Fibroblast of the aortic adventitia (primary cell): ENCODE measurements at regions not wholly inside any gene's neighbourhood (a gene's known extent, or its start where the extent isn't known, plus 50 kb on each side); places are given as distances from the start of the nearest gene placed in this dataset.

Experiments
- DNase-seq: peaks from one replicate; pipeline ENCODE4 v3.0.0-alpha.2; 2010; ENCODE audit warnings: low read depth
- H3K4me3 ChIP-seq: 2 replicates; pipeline ENCODE4 v1.5.1; 2011; ENCODE audit warnings: low read depth, mild to moderate bottlenecking, control low read depth, low read length, moderate library complexity
- TF ChIP-seq, protein P1 (sequence below): IDR thresholded peaks from 2 replicates; pipeline ENCODE4 v1.5.1; 2011; ENCODE audit warnings: mild to moderate bottlenecking, low read length, control low read depth, inconsistent platforms; ENCODE audit not compliant: insufficient read depth

DNA sequence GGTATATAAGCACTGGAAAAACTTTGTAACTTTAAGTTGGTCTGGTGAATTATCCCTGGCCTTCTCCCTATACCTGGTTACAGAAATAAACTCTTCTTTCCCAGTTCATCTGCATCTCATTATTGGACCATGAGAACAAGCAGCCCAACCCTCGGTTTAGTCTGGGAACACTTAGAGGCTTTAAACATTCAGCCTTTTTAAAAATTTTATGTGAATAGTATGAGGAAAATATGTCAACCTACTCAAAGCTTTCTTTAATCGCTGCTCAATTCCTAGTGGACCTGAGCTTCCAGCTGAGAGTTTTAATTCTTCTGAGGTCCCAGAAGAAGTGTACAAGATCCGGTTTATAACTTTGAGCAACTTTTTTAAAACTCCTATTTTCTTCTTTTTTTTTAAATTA is 358.6 kb upstream of the NOCT start:
- TF ChIP-seq, protein P1, sequence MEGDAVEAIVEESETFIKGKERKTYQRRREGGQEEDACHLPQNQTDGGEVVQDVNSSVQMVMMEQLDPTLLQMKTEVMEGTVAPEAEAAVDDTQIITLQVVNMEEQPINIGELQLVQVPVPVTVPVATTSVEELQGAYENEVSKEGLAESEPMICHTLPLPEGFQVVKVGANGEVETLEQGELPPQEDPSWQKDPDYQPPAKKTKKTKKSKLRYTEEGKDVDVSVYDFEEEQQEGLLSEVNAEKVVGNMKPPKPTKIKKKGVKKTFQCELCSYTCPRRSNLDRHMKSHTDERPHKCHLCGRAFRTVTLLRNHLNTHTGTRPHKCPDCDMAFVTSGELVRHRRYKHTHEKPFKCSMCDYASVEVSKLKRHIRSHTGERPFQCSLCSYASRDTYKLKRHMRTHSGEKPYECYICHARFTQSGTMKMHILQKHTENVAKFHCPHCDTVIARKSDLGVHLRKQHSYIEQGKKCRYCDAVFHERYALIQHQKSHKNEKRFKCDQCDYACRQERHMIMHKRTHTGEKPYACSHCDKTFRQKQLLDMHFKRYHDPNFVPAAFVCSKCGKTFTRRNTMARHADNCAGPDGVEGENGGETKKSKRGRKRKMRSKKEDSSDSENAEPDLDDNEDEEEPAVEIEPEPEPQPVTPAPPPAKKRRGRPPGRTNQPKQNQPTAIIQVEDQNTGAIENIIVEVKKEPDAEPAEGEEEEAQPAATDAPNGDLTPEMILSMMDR, result no peak
- H3K4me3 ChIP-seq, result no peak overlapping the region

GRCh38 chr4:138655985-138656384 is 359.6 kb upstream of the NOCT start:
- no peak for DNase-seq
- no peak overlapping the region for H3K4me3 ChIP-seq
- TF ChIP-seq, protein P1, result no peak

More for the DNA sequence above, 358.6 kb upstream of the NOCT start:
- DNase-seq, result no peak

- no peak overlapping the region for H3K4me3 ChIP-seq
- TF ChIP-seq, protein P1, result no peak
- DNase-seq, result no peak
Measured at GRCh38 chr4:138655286-138655685, 360.3 kb upstream of the NOCT start.

DNA sequence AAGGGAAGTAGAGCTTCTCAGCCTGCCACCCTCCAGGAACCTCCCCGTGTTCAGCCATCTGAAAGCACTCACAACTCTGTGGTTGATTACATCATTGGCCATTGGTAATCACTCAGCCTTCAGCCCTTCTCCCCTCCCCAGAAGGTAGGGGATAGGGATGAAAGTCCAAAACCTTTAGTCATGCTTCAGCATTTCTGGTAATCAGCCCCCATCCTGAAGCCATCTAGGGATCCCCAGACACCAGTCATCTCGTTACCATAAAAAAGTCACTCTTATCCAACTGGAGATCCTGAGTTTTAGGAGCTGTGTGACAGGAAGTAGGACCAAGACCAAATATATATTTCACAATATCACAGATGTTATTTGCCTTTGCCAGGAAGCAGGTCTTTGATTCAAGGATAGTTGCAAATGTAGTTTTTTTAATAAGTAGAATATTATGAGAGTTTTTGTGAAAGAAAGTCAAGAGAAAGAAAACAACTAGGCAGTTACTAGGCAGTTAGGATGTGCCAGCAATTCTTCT is 364.6 kb upstream of the NOCT start:
- TF ChIP-seq, protein P1, result no peak
- peak; percentile 91 for DNase-seq
- H3K4me3 ChIP-seq, result no peak overlapping the region

DNA sequence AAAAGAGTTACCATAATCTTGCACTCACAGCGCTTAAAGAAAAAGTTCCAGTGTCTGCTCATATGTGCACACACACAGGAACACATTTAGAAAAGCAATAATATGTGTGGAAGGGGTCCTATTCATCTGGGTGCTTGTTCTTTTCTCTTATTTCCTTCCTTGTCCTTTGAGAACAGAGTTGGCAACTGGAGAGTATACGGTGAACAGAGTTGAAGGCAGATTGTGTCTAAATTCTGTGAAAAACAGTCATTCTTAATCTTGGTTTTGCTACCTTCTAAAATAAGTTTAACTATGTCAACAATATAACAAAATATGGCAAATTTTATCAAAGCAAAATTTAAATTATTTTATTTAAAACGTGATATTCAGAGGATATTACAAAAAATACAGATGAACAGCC is 365.1 kb upstream of the NOCT start:
- DNase-seq, result no peak
- H3K4me3 ChIP-seq, result no peak overlapping the region
- TF ChIP-seq, protein P1, result no peak

DNA sequence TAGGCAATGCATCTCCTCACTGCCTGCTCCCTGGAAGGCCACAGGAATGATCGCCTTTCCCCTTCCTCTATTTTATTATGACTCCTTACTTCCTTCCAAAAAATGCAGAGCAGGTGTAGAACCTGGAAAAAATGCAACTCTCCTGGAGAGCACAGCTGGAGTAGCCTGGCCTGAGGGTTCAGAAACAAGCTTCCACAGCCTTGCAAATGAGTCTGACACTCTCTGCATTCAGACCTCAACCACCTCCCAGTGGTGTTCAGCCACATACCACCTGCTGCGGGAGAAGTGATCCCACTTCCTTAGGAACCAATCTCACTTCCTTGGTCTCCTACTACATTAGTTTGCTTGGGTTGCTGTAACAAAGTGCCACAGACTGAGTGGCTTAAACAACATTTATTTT is 368.1 kb upstream of the NOCT start:
- TF ChIP-seq, protein P1, result no peak
- DNase-seq, result no peak

DNA sequence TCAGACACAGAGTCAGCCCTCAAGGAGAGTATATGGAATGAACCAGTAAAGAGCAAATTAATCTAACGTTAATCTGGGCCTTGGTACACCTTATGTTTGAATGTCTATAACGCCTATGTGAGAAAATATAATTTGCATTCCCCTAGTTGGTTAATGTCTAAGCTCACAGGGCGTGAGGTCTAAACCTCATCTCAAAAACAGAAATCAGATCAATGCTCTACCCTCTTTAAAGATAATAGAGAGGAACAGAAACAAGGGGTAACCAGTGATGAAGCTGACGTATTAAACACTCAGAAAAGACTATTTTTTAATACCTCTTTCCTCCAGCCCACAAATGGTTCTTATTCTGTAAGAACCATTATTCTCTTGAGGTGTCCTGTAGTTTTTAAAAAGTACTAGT is 369.2 kb upstream of the NOCT start:
- no peak for DNase-seq
- H3K4me3 ChIP-seq, result no peak overlapping the region
- TF ChIP-seq, protein P1, result no peak

More for the DNA sequence above, 368.1 kb upstream of the NOCT start:
- no peak overlapping the region for H3K4me3 ChIP-seq
